WTC11 (cell line): ENCODE measurements at regions not wholly inside any gene's neighbourhood (a gene's known extent, or its start where the extent isn't known, plus 50 kb on each side); places are given as distances from the start of the nearest gene placed in this dataset.

Experiments
- ATAC-seq: fragments of 200-7000 bp; cut with Tn5 transposase; 2 replicates; pipeline ENCODE4 v1.10.0; 2021; ENCODE audit warnings: mild to moderate bottlenecking, moderate library complexity
- CTCF ChIA-PET: fragments of 300-600 bp; sonication (Branson Sonifier 250); formaldehyde crosslinking; loops from one replicate; lab custom pipeline; 2021; ENCODE audit warnings: antibody characterized with exemption; lab: Charles Lee
- POLR2A ChIA-PET: fragments of 350-600 bp; sonication (Branson Sonifier 250); formaldehyde crosslinking; loops from one replicate; lab custom pipeline; 2021; ENCODE audit warnings: antibody characterized with exemption; lab: Charles Lee
- DNase-seq: peaks from one replicate; pipeline ENCODE4 v3.0.0; 2021; ENCODE audit warnings: low spot score
- H3K27ac Mint-ChIP-seq: 2 replicates; pipeline ENCODE4 v1.8.0; 2021; ENCODE audit warnings: mixed read lengths
- H3K27me3 Mint-ChIP-seq: 2 replicates; pipeline ENCODE4 v1.8.0; 2021; ENCODE audit warnings: low read depth, mild to moderate bottlenecking, moderate library complexity, mixed read lengths
- H3K36me3 Mint-ChIP-seq: 2 replicates; pipeline ENCODE4 v1.8.0; 2021; ENCODE audit warnings: mixed read lengths
- H3K4me1 Mint-ChIP-seq: 2 replicates; pipeline ENCODE4 v1.8.0; 2022; ENCODE audit warnings: mixed read lengths
- H3K4me3 Mint-ChIP-seq: 2 replicates; pipeline ENCODE4 v1.8.0; 2021; ENCODE audit warnings: mild to moderate bottlenecking, moderate library complexity, mixed read lengths
- H3K9me3 Mint-ChIP-seq: 2 replicates; pipeline ENCODE4 v1.8.0; 2021; ENCODE audit warnings: mixed read lengths
- CREM ChIP-seq: sonication (generic); formaldehyde crosslinking; IDR thresholded peaks from 2 replicates; pipeline ENCODE4 v1.8.1; 2022; ENCODE audit warnings: mild to moderate bottlenecking, missing genetic modification reagents, moderate library complexity
- FOXP1 ChIP-seq: sonication (generic); formaldehyde crosslinking; IDR thresholded peaks from 2 replicates; pipeline ENCODE4 v1.8.0; 2022; ENCODE audit warnings: missing genetic modification reagents, mild to moderate bottlenecking, moderate library complexity, borderline replicate concordance
- HMGA2 ChIP-seq: fragments of 250-450 bp; sonication (Bioruptor Pico); IDR thresholded peaks from 2 replicates; pipeline ENCODE4 v1.4.0; 2021; ENCODE audit warnings: mild to moderate bottlenecking, moderate library complexity
- JUN ChIP-seq: sonication (generic); formaldehyde crosslinking; IDR thresholded peaks from 2 replicates; pipeline ENCODE4 v1.8.0; 2023; ENCODE audit warnings: mild to moderate bottlenecking, missing genetic modification reagents
- MAX ChIP-seq: sonication (generic); formaldehyde crosslinking; IDR thresholded peaks from 2 replicates; pipeline ENCODE4 v1.8.0; 2022; ENCODE audit warnings: mild to moderate bottlenecking, missing genetic modification reagents
- NR3C1 ChIP-seq: sonication (generic); formaldehyde crosslinking; conservative IDR thresholded peaks from 2 replicates; pipeline ENCODE4 v1.8.1; 2023; ENCODE audit warnings: low read depth, mild to moderate bottlenecking, missing genetic modification reagents
- PRRX2 ChIP-seq: fragments of 250-450 bp; sonication (Bioruptor Pico); IDR thresholded peaks from 2 replicates; pipeline ENCODE4 v1.8.0; 2021; ENCODE audit warnings: mild to moderate bottlenecking
- RORB ChIP-seq: fragments of 250-450 bp; sonication (Bioruptor Pico); IDR thresholded peaks from 2 replicates; pipeline ENCODE4 v1.9.0; 2021; ENCODE audit warnings: mild to moderate bottlenecking
- USF1 ChIP-seq: sonication (generic); formaldehyde crosslinking; IDR thresholded peaks from 2 replicates; pipeline ENCODE4 v1.8.0; 2022; ENCODE audit warnings: mild to moderate bottlenecking, missing genetic modification reagents
- ZBTB21 ChIP-seq: sonication (generic); formaldehyde crosslinking; IDR thresholded peaks from 2 replicates; pipeline ENCODE4 v1.8.1; 2023; ENCODE audit warnings: mild to moderate bottlenecking, missing genetic modification reagents, borderline replicate concordance
- ZNF281 ChIP-seq: sonication (generic); formaldehyde crosslinking; IDR thresholded peaks from 2 replicates; pipeline ENCODE4 v1.8.0; 2023; ENCODE audit warnings: mild to moderate bottlenecking, missing genetic modification reagents
- ZNF317 ChIP-seq: sonication (generic); formaldehyde crosslinking; IDR thresholded peaks from 2 replicates; pipeline ENCODE4 v1.8.1; 2023; ENCODE audit warnings: low read depth, mild to moderate bottlenecking, moderate library complexity, missing genetic modification reagents, borderline replicate concordance
- TF ChIP-seq, protein P1 (sequence below): sonication (generic); formaldehyde crosslinking; IDR thresholded peaks from 2 replicates; pipeline ENCODE4 v1.8.0; 2022; ENCODE audit warnings: mild to moderate bottlenecking, missing genetic modification reagents
- TF ChIP-seq, protein P2 (sequence below): sonication (generic); formaldehyde crosslinking; IDR thresholded peaks from 2 replicates; pipeline ENCODE4 v1.8.1; 2022; ENCODE audit warnings: missing genetic modification reagents, borderline replicate concordance
- TF ChIP-seq, protein P3 (sequence below): sonication (generic); formaldehyde crosslinking; IDR thresholded peaks from 2 replicates; pipeline ENCODE4 v1.8.1; 2023; ENCODE audit warnings: mild to moderate bottlenecking, missing genetic modification reagents
- TF ChIP-seq, protein P4 (sequence below): fragments of 250-450 bp; sonication (Bioruptor Pico); IDR thresholded peaks from 2 replicates; pipeline ENCODE4 v2.1.2; 2022; ENCODE audit warnings: mild to moderate bottlenecking, moderate library complexity
- TF ChIP-seq, protein P5 (sequence below): sonication (generic); formaldehyde crosslinking; IDR thresholded peaks from 2 replicates; pipeline ENCODE4 v1.8.1; 2023; ENCODE audit warnings: mild to moderate bottlenecking, missing genetic modification reagents, moderate library complexity

- no peak for ATAC-seq
- no peaks in the 10 kb centered on the region; the same call in 1 of the 2 replicates for H3K4me1 Mint-ChIP-seq
- DNase-seq, result no peak
- ChIA-PET POLR2A (no interaction called here), CTCF (no interaction called here)
- no peak overlapping the region for H3K4me3 Mint-ChIP-seq
- no peaks in the 10 kb centered on the region for H3K36me3 Mint-ChIP-seq
- no peaks in the 10 kb centered on the region for H3K27me3 Mint-ChIP-seq
- peaks cover 6% of the 10 kb centered on the region for H3K9me3 Mint-ChIP-seq
- TF ChIP-seq HMGA2 (CRISPR knock-in tag) (no peak), NR3C1 (CRISPR knock-in tag) (no peak), MAX (CRISPR knock-in tag) (no peak), JUN (CRISPR knock-in tag) (no peak), CREM (CRISPR knock-in tag) (no peak), USF1 (CRISPR knock-in tag) (no peak), ZNF281 (CRISPR knock-in tag) (no peak), ZBTB21 (CRISPR knock-in tag) (no peak), FOXP1 (CRISPR knock-in tag) (no peak), ZNF317 (no peak), RORB (no peak), PRRX2 (CRISPR knock-in tag) (no peak)
- TF ChIP-seq, protein P1, sequence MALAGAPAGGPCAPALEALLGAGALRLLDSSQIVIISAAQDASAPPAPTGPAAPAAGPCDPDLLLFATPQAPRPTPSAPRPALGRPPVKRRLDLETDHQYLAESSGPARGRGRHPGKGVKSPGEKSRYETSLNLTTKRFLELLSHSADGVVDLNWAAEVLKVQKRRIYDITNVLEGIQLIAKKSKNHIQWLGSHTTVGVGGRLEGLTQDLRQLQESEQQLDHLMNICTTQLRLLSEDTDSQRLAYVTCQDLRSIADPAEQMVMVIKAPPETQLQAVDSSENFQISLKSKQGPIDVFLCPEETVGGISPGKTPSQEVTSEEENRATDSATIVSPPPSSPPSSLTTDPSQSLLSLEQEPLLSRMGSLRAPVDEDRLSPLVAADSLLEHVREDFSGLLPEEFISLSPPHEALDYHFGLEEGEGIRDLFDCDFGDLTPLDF (CRISPR knock-in tag), result no peak
- TF ChIP-seq, protein P2, sequence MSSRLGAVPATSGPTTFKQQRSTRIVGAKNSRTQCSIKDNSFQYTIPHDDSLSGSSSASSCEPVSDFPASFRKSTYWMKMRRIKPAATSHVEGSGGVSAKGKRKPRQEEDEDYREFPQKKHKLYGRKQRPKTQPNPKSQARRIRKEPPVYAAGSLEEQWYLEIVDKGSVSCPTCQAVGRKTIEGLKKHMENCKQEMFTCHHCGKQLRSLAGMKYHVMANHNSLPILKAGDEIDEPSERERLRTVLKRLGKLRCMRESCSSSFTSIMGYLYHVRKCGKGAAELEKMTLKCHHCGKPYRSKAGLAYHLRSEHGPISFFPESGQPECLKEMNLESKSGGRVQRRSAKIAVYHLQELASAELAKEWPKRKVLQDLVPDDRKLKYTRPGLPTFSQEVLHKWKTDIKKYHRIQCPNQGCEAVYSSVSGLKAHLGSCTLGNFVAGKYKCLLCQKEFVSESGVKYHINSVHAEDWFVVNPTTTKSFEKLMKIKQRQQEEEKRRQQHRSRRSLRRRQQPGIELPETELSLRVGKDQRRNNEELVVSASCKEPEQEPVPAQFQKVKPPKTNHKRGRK (CRISPR knock-in tag), result no peak
- TF ChIP-seq, protein P3, sequence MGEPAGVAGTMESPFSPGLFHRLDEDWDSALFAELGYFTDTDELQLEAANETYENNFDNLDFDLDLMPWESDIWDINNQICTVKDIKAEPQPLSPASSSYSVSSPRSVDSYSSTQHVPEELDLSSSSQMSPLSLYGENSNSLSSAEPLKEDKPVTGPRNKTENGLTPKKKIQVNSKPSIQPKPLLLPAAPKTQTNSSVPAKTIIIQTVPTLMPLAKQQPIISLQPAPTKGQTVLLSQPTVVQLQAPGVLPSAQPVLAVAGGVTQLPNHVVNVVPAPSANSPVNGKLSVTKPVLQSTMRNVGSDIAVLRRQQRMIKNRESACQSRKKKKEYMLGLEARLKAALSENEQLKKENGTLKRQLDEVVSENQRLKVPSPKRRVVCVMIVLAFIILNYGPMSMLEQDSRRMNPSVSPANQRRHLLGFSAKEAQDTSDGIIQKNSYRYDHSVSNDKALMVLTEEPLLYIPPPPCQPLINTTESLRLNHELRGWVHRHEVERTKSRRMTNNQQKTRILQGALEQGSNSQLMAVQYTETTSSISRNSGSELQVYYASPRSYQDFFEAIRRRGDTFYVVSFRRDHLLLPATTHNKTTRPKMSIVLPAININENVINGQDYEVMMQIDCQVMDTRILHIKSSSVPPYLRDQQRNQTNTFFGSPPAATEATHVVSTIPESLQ (CRISPR knock-in tag), result no peak
- TF ChIP-seq, protein P4, sequence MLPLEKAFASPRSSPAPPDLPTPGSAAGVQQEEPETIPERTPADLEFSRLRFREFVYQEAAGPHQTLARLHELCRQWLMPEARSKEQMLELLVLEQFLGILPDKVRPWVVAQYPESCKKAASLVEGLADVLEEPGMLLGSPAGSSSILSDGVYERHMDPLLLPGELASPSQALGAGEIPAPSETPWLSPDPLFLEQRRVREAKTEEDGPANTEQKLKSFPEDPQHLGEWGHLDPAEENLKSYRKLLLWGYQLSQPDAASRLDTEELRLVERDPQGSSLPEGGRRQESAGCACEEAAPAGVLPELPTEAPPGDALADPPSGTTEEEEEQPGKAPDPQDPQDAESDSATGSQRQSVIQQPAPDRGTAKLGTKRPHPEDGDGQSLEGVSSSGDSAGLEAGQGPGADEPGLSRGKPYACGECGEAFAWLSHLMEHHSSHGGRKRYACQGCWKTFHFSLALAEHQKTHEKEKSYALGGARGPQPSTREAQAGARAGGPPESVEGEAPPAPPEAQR (CRISPR knock-in tag), result no peak
- TF ChIP-seq, protein P5, sequence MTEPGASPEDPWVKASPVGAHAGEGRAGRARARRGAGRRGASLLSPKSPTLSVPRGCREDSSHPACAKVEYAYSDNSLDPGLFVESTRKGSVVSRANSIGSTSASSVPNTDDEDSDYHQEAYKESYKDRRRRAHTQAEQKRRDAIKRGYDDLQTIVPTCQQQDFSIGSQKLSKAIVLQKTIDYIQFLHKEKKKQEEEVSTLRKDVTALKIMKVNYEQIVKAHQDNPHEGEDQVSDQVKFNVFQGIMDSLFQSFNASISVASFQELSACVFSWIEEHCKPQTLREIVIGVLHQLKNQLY (CRISPR knock-in tag), result no peak
- H3K27ac Mint-ChIP-seq, result no peak overlapping the region
Measured at GRCh38 chr5:4362411-4362810, 766.8 kb downstream of the IRX1 start.
